CD4-positive, alpha-beta T cell (primary cell): ENCODE measurements at regions not wholly inside any gene's neighbourhood (a gene's known extent, or its start where the extent isn't known, plus 50 kb on each side); places are given as distances from the start of the nearest gene placed in this dataset.

Experiments
- ATAC-seq: fragments of 200-7000 bp; cut with Tn5 transposase; one replicate; pipeline ENCODE4 v1.10.0; 2022; ENCODE audit warnings: mild to moderate bottlenecking; ENCODE audit not compliant: poor library complexity
- CTCF ChIA-PET: fragments of 350-600 bp; sonication (Branson Sonifier 250); formaldehyde crosslinking; loops from one replicate; lab custom pipeline; 2021; ENCODE audit warnings: antibody characterized with exemption, inconsistent platforms; lab: Charles Lee
- POLR2A ChIA-PET: fragments of 350-600 bp; sonication (Branson Sonifier 250); formaldehyde crosslinking; loops from one replicate; lab custom pipeline; 2021; ENCODE audit warnings: antibody characterized with exemption, inconsistent platforms; lab: Charles Lee
- DNase-seq, 14 experiments: peaks; one replicate each; pipeline ENCODE4 v3.0.0-alpha.2; 2013 to 2020; ENCODE audit warnings: mixed read lengths in 2 of 14
- H3K27ac ChIP-seq, 2 donors: one replicate each; pipeline versions ENCODE4 v1.5.1 to v1.7.0; 2013; ENCODE audit warnings: low read length in 2 of 2, low read depth in 1 of 2, mild to moderate bottlenecking in 1 of 2
- H3K27me3 ChIP-seq, 2 experiments: 1 replicate in 1 of 2; 2 replicates in 1 of 2; pipeline versions ENCODE4 v1.6.1 to v1.7.0; 2013; ENCODE audit warnings: low read length in 2 of 2, control low read depth in 1 of 2, mild to moderate bottlenecking in 1 of 2, moderate library complexity in 1 of 2; ENCODE audit not compliant: insufficient read depth in 2 of 2, control insufficient read depth in 1 of 2
- H3K36me3 ChIP-seq: one replicate; pipeline ENCODE4 v1.6.1; 2013; ENCODE audit warnings: low read length, control low read depth; ENCODE audit not compliant: insufficient read depth
- H3K4me1 ChIP-seq: one replicate; pipeline ENCODE4 v1.6.1; 2013; ENCODE audit warnings: low read length, control low read depth; ENCODE audit not compliant: insufficient read depth
- H3K4me3 ChIP-seq: one replicate; pipeline ENCODE4 v1.5.1; 2013; ENCODE audit warnings: mild to moderate bottlenecking, low read length, moderate library complexity
- H3K9me3 ChIP-seq, 2 experiments: 1 replicate in 1 of 2; 2 replicates in 1 of 2; pipeline versions ENCODE4 v1.6.1 to v1.7.0; 2013; ENCODE audit warnings: low read length in 2 of 2, mild to moderate bottlenecking in 2 of 2, control low read depth in 1 of 2, moderate library complexity in 1 of 2; ENCODE audit not compliant: control insufficient read depth in 1 of 2, insufficient read depth in 1 of 2
- H3K27ac Mint-ChIP-seq: one replicate; pipeline ENCODE4 v1.8.0; 2020; ENCODE audit warnings: mixed read lengths
- H3K27me3 Mint-ChIP-seq: one replicate; pipeline ENCODE4 v1.8.0; 2021; ENCODE audit warnings: mixed read lengths
- H3K36me3 Mint-ChIP-seq: one replicate; pipeline ENCODE4 v1.8.0; 2021; ENCODE audit warnings: low read depth, mixed read lengths
- H3K4me1 Mint-ChIP-seq: one replicate; pipeline ENCODE4 v1.8.0; 2021; ENCODE audit warnings: low read depth, mixed read lengths
- H3K4me3 Mint-ChIP-seq: one replicate; pipeline ENCODE4 v1.8.0; 2020; ENCODE audit warnings: mild to moderate bottlenecking, mixed read lengths
- H3K9me3 Mint-ChIP-seq: one replicate; pipeline ENCODE4 v1.8.0; 2020; ENCODE audit warnings: mixed read lengths
- intact Hi-C, 2 experiments: fragments of 100-400 bp; cut with DNase I in 1 of 2; cut with micrococcal nuclease in 1 of 2; formaldehyde crosslinking; loops; one replicate each; pipeline versions ENCODE4 v1.15.1 to v1.9.0; 2023 to 2025; cut with DNase I, micrococcal nuclease
- TF ChIP-seq, protein P1 (sequence below): fragments of 200-600 bp; IDR thresholded peaks from one replicate; pipeline ENCODE4 v1.8.0; 2022; ENCODE audit warnings: antibody characterized with exemption, mild to moderate bottlenecking

- H3K27ac Mint-ChIP-seq: no peak overlapping the region
- intact Hi-C loops: no loop called here
- TF ChIP-seq, protein P1, sequence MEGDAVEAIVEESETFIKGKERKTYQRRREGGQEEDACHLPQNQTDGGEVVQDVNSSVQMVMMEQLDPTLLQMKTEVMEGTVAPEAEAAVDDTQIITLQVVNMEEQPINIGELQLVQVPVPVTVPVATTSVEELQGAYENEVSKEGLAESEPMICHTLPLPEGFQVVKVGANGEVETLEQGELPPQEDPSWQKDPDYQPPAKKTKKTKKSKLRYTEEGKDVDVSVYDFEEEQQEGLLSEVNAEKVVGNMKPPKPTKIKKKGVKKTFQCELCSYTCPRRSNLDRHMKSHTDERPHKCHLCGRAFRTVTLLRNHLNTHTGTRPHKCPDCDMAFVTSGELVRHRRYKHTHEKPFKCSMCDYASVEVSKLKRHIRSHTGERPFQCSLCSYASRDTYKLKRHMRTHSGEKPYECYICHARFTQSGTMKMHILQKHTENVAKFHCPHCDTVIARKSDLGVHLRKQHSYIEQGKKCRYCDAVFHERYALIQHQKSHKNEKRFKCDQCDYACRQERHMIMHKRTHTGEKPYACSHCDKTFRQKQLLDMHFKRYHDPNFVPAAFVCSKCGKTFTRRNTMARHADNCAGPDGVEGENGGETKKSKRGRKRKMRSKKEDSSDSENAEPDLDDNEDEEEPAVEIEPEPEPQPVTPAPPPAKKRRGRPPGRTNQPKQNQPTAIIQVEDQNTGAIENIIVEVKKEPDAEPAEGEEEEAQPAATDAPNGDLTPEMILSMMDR: no peak
Observed at GRCh38 chr4:166314902-166315301, 441.9 kb downstream of the TLL1 start.

GRCh38 chr4:166315721-166316467, 442.9 kb downstream of the TLL1 start:
- POLR2A ChIA-PET: no interaction called here
- Mint-ChIP-seq H3K4me1 (no peaks in the 10 kb centered on the region), H3K9me3 (no peaks in the 10 kb centered on the region), H3K27ac (no peak overlapping the region), H3K27me3 (no peaks in the 10 kb centered on the region), H3K4me3 (no peak overlapping the region), H3K36me3 (no peaks in the 10 kb centered on the region)
- CTCF ChIA-PET: no interaction called here
- Histone ChIP-seq H3K9me3 (no peaks in the 10 kb centered on the region), H3K27ac (no peak overlapping the region), H3K36me3 (no peaks in the 10 kb centered on the region), H3K4me3 (no peak overlapping the region), H3K27me3 (no peaks in the 10 kb centered on the region), H3K4me1 (no peaks in the 10 kb centered on the region)
- no peak for ATAC-seq
- DNase-seq: no peak
- intact Hi-C loops: no loop called here
- TF ChIP-seq, protein P1: no peak

More at GRCh38 chr4:166314902-166315301, 441.9 kb downstream of the TLL1 start:
- ATAC-seq (no peak), DNase-seq (no peak)
- H3K9me3 ChIP-seq: no peaks in the 10 kb centered on the region
- H3K36me3 ChIP-seq: no peaks in the 10 kb centered on the region
- no peaks in the 10 kb centered on the region for H3K9me3 Mint-ChIP-seq
- H3K4me1 ChIP-seq: no peaks in the 10 kb centered on the region
- H3K27ac ChIP-seq: no peak overlapping the region
- ChIA-PET POLR2A (no interaction called here), CTCF (no interaction called here)
- H3K27me3 ChIP-seq: no peaks in the 10 kb centered on the region
- H3K27me3 Mint-ChIP-seq: no peaks in the 10 kb centered on the region
- H3K36me3 Mint-ChIP-seq: no peaks in the 10 kb centered on the region
- H3K4me3 Mint-ChIP-seq: no peak overlapping the region
- H3K4me1 Mint-ChIP-seq: no peaks in the 10 kb centered on the region
- no peak overlapping the region for H3K4me3 ChIP-seq

- ATAC-seq: no peak
- POLR2A ChIA-PET: no interaction called here
- no peak for DNase-seq
- H3K36me3 Mint-ChIP-seq: no peaks in the 10 kb centered on the region
- H3K4me1 Mint-ChIP-seq: no peaks in the 10 kb centered on the region
- Histone ChIP-seq H3K36me3 (no peaks in the 10 kb centered on the region), H3K27ac (no peak overlapping the region), H3K4me3 (no peak overlapping the region), H3K4me1 (no peaks in the 10 kb centered on the region), H3K9me3 (no peaks in the 10 kb centered on the region), H3K27me3 (no peaks in the 10 kb centered on the region)
- no peak overlapping the region for H3K4me3 Mint-ChIP-seq
- H3K9me3 Mint-ChIP-seq: no peaks in the 10 kb centered on the region
- no peak overlapping the region for H3K27ac Mint-ChIP-seq
- intact Hi-C loops: no loop called here
- TF ChIP-seq, protein P1: no peak
- H3K27me3 Mint-ChIP-seq: no peaks in the 10 kb centered on the region
- CTCF ChIA-PET: no interaction called here
Observed at GRCh38 chr4:166318810-166319525, 445.9 kb downstream of the TLL1 start.
